Epidermal melanocyte (primary cell): ENCODE measurements at regions not wholly inside any gene's neighbourhood (a gene's known extent, or its start where the extent isn't known, plus 50 kb on each side); places are given as distances from the start of the nearest gene placed in this dataset.

Experiments
- DNase-seq: peaks from one replicate; pipeline ENCODE4 v3.0.0; 2011; ENCODE audit warnings: low spot score; ENCODE audit not compliant: insufficient read length

GRCh38 chr3:181105646-181106045, 116.1 kb upstream of the DNAJC19 start:
- no peak for DNase-seq

DNA sequence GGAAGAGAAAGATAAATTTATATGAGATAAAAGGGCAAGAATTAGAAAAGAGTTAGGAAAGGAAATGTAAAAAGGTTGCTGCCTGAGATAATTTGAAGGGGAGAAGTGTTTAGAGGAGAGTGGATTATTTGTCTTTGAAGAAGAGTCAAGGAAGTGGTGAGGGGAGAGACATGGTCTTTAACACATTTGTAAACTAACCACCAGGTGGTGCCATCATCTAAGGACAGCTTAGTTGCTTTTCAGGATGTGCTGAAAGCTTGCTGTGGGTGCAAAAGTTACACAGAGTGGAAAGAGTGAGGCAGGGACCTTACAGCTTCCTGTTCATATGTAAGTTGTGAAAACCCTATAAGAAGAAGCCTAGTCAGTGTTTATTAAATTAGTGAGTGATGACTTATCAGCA, 114.1 kb upstream of the DNAJC19 start:
- DNase-seq = no peak

DNA sequence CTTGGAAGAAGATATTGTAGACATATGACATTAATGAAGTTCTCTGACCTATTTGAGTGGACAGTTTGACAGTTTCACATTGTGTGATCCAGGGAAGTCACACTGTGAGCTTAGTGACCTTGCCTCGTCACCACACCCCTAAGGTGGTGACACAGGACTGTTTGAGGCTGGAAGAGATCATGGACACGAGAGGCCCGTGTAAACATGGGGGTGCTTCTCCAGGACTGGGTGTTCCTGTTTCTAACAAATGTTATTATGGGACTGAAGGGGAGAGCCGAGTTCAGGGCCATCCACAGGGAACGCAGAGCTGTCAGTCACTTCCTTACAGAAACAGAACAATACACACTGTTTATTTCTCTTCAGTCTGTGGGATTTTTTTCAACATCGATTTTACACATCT, 96.5 kb upstream of the DNAJC19 start:
- no peak for DNase-seq

GRCh38 chr3:181081930-181082329, 92.4 kb upstream of the DNAJC19 start:
- DNase-seq = no peak

- no peak for DNase-seq
These were observed 87.0 kb upstream of the DNAJC19 start for GRCh38 chr3:181076558-181076957.

DNA sequence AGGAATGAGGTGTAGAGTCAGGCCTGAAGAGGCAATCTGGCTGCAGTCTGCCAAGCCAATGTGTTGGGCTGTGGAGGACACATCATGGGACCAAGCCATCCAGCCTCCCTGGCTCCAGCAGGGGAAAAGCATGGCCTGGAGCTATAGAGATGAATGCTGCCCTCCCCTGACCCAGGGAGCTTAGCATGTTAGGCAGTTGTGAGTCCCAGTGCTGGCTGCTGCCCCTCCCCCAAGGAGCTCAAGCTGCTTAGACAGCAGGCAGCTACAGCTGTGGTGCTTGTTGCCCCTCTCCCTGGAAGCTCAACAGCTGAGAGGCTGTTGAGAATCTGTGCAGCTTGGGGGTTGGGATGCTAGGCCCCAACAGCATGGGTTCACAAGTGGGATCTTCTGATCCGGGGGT, 85.6 kb upstream of the DNAJC19 start:
- no peak for DNase-seq

DNA sequence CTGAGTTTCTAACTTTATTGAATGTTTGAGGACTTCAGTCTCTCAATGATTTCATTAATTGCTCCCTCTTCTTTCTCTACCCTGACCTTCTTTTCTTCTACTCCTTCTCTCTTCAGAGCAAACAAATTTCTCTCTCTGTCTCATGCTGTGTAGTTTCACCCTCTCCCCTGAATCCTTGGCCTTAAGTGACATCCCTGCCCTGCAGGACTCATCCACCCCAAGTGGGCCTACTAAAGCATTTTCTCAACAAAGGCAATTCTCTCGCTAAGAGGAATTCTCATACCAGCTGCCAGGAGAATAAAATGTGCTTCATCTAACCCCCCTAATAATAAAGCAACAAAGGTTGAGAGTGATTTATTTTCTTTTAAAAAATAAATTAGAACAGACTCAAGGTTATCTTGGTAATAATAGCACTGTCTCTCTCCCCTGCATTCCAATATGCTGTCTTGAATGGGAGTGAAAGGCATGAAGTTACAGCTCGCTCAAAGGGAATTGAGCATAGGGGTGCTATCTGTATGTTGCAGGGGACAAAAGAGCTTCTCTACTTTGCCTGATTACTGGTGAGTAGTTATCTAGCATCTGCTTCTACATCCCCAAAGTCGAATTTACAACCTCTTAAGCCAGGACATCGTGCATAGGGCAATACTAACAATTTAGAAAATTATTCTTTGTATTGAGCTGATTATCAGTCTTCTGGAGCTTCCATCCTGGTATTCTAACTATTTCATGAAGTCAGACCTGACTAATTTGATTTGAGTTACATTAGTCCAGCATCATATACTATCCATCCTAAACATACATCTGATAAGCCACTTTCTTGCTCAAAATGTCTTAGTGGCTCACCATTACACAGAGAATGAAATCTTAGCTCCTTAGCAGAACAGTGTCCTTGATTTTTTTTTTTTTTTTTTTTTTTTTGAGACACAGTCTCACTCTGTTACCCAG, 76.9 kb upstream of the DNAJC19 start:
- DNase-seq = no peak

DNA sequence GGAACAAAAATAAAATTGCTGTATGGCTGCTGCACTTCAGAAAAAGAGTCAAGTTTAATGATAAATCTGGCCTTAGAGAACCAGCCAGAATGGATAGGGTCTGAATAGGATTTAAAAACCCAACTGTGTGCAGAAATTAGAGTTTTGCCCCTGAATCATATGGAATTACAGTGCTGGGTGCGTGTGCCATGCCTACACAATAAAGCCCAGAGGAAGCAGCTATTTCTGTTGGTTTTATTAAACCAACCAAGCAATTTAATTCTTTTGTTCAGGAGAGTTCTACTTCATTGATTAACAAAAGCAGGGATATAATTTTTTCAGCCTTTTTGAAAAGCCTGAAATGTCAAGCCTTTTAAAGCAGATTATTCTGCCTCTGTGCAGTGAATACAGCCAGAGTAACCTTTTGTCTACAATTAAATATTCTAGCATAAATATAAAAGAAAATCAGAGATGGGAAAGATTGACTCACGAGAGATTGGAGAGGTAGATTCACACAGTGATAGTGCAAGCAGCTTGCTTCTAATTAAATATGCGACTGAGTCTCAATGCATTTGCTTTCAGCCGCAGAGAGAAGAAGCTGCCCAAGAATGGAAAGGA, 66.7 kb upstream of the DNAJC19 start:
- DNase-seq = no peak

DNA sequence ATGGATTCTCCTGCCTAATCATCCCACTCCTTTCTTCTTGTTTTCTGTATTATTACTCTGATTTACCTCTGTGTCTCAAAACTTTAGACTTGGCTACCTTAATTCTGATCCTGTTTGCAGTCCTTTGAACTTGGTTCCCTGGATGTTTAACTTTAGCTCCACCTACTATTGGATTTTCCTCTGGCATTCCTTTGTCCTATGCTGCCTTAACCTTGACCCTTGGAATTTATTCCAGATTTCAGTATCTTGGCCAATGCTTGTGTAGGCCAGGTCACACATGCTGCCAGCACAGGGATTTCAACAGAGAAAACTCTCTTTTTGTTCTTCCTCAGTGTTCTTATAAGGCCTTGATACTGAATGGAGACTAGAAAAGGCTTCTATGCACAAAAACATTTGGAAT, 65.0 kb upstream of the DNAJC19 start:
- no peak for DNase-seq

DNA sequence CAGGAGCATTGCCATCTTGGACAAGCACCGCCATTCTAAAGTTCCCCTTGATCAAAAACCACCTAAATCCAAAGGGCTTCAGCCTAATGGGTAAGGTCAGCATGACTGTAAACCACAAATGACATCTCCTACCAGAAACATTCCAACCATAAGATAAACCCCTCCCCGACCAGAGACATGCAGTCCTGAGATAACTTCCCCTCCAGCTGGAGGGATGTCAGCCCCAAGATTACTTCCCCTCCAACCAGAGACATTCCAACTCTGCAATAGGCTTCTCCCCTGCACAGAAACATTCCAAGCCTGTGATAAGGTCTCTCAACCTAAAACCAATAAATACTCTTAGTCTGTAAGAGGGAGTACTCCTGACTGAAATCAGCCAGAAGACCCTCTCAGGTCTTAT, 62.7 kb upstream of the DNAJC19 start:
- no peak for DNase-seq

GRCh38 chr3:181050738-181051137, 61.2 kb upstream of the DNAJC19 start:
- no peak for DNase-seq

DNA sequence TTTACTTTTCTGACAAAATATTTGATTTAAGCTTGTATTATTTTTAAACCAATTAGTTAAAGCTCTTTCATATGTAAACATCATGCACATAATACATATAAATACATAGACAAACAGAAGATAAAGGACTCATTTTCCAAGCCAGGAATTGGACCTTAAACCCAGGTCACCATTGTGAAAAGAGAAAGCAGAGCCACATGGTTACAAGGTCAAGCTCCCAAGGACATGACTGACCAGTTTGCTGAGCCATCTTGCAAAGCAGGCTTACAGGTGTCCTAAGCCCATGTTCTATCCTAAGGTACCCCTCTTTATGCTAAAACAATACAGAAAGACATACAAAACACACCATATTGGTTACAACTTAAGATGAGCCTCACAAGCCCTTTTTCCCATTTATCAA, 50.5 kb upstream of the DNAJC19 start:
- no peak for DNase-seq
